IMR-90 (cell line): ENCODE measurements at regions not wholly inside any gene's neighbourhood (a gene's known extent, or its start where the extent isn't known, plus 50 kb on each side); places are given as distances from the start of the nearest gene placed in this dataset.

Experiments used
- CHD1 ChIP-seq: IDR thresholded peaks from 2 replicates; pipeline ENCODE4 v1.6.1; 2012; ENCODE audit warnings: low read depth, low read length, improper control_type of control experiment
- ELK1 ChIP-seq: fragments of 150-350 bp; IDR thresholded peaks from 2 replicates; pipeline ENCODE4 v1.6.1; 2016; ENCODE audit warnings: low read depth, mild to moderate bottlenecking, low read length, moderate library complexity, borderline replicate concordance
- MAFK ChIP-seq: IDR thresholded peaks from 2 replicates; pipeline ENCODE4 v1.6.1; 2012; ENCODE audit warnings: low read depth, low read length, improper control_type of control experiment
- MAZ ChIP-seq: IDR thresholded peaks from 2 replicates; pipeline ENCODE4 v1.6.1; 2012; ENCODE audit warnings: low read depth, mild to moderate bottlenecking, low read length, improper control_type of control experiment, moderate library complexity, borderline replicate concordance
- POLR2A ChIP-seq: IDR thresholded peaks from 2 replicates; pipeline ENCODE4 v1.6.1; 2012; ENCODE audit warnings: mild to moderate bottlenecking, low read depth, low read length
- RCOR1 ChIP-seq: IDR thresholded peaks from 2 replicates; pipeline ENCODE4 v1.6.1; 2012; ENCODE audit warnings: mild to moderate bottlenecking, low read length, improper control_type of control experiment; ENCODE audit not compliant: insufficient replicate concordance
- TF ChIP-seq, protein P1 (sequence below): conservative IDR thresholded peaks from 2 replicates; pipeline ENCODE4 v1.5.1; 2012; ENCODE audit warnings: mild to moderate bottlenecking, low read depth, low read length, improper control_type of control experiment

- TF ChIP-seq, protein P1, sequence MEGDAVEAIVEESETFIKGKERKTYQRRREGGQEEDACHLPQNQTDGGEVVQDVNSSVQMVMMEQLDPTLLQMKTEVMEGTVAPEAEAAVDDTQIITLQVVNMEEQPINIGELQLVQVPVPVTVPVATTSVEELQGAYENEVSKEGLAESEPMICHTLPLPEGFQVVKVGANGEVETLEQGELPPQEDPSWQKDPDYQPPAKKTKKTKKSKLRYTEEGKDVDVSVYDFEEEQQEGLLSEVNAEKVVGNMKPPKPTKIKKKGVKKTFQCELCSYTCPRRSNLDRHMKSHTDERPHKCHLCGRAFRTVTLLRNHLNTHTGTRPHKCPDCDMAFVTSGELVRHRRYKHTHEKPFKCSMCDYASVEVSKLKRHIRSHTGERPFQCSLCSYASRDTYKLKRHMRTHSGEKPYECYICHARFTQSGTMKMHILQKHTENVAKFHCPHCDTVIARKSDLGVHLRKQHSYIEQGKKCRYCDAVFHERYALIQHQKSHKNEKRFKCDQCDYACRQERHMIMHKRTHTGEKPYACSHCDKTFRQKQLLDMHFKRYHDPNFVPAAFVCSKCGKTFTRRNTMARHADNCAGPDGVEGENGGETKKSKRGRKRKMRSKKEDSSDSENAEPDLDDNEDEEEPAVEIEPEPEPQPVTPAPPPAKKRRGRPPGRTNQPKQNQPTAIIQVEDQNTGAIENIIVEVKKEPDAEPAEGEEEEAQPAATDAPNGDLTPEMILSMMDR: no peak
- no peak for TF ChIP-seq POLR2A
- TF ChIP-seq ELK1: no peak
- TF ChIP-seq CHD1: no peak
- no peak for TF ChIP-seq MAFK
- no peak for TF ChIP-seq RCOR1
- TF ChIP-seq MAZ: no peak
These were observed 51.9 kb upstream of the USP9X start for GRCh38 chrX:41033299-41033698.
